NCI-H2029 (cell line): ENCODE measurements at regions not wholly inside any gene's neighbourhood (a gene's known extent, or its start where the extent isn't known, plus 50 kb on each side); places are given as distances from the start of the nearest gene placed in this dataset.
A peak's percentile ranks its signal among the peaks of the same experiment; 100 is the strongest.

Source experiments
- DNase-seq: peaks from one replicate; lab custom pipeline; 2025; lab: John Stamatoyannopoulos, UW

GRCh38 chr1:90494748-90495282 lies 222.3 kb downstream of the BARHL2 start:
- DNase-seq, result no peak

- DNase-seq, result no peak
Measured at GRCh38 chr1:90488451-90488850, 228.7 kb downstream of the BARHL2 start.

DNA sequence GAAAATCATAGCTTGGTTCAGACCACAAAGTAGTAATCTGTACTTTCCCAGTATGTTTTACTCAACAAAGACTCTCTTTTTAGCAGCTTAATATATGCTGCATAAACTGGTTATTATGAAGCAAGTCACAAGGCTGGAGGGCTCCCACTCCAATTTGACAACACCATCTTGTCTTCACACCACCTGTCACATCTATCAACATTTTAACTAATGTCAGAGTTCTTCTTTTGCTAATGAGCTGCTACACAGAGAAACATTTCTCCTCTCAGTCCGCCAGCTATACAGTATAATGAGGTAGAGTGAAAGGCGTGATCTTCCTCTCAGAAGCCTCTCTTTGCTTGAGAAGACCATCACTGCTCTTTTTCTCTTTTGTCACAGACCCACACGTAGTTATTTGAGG lies 230.1 kb downstream of the BARHL2 start:
- no peak for DNase-seq

- DNase-seq, result no peak
Measured at GRCh38 chr1:90486134-90486824, 230.8 kb downstream of the BARHL2 start.

GRCh38 chr1:90480271-90480835 lies 236.7 kb downstream of the BARHL2 start:
- DNase-seq, result no peak

DNA sequence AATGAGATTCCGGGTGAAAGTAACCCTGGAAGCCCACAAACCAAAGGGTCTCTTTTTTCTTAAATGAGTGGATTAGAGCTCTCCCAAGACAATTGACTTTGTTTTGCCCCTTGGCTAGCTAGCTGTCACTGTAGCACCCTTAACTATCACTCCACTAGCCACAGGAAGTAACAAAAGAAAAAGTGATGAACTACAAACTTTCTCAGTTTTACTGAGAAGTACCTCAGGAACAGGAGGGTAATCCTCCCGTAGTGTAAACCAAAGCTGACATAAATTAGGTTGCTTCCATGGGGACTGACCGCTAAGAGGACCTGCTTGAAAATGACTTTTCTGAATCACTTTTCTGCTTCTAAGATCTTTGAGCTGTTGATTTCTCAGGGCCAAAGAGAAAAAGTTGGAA lies 240.1 kb downstream of the BARHL2 start:
- DNase-seq, result no peak

DNA sequence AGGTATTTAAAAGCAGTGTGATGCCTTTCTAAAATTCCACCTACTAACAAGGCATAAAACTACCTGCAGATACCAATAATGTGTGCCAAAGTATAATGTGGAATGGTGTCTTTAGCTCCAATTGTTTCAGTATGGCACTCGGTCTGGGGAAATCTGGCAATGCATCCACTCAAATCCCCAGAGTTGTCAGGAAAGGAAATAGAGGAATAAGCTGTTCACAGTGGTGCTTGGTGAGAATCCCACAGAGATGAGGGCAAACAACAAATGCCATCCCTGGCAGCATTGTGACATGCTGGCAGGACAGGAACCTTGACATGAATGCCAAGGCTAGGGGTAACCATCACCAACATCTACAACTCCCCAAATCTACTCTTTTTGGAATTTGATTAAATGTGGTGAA lies 240.7 kb downstream of the BARHL2 start:
- no peak for DNase-seq

GRCh38 chr1:90475631-90476030 lies 241.5 kb downstream of the BARHL2 start:
- DNase-seq, result no peak

- DNase-seq, result no peak
Measured at GRCh38 chr1:90474731-90475130, 242.4 kb downstream of the BARHL2 start.

GRCh38 chr1:90474158-90474557 lies 242.9 kb downstream of the BARHL2 start:
- no peak for DNase-seq

GRCh38 chr1:90472775-90473174 lies 244.3 kb downstream of the BARHL2 start:
- DNase-seq, result no peak

- no peak for DNase-seq
Measured at GRCh38 chr1:90459570-90459969, 257.5 kb downstream of the BARHL2 start.

- no peak for DNase-seq
Measured at GRCh38 chr1:90457985-90458384, 259.1 kb downstream of the BARHL2 start.

- no peak for DNase-seq
Measured at GRCh38 chr1:90452491-90452890, 264.6 kb downstream of the BARHL2 start.

GRCh38 chr1:90443354-90443753 lies 273.7 kb downstream of the BARHL2 start:
- no peak for DNase-seq

DNA sequence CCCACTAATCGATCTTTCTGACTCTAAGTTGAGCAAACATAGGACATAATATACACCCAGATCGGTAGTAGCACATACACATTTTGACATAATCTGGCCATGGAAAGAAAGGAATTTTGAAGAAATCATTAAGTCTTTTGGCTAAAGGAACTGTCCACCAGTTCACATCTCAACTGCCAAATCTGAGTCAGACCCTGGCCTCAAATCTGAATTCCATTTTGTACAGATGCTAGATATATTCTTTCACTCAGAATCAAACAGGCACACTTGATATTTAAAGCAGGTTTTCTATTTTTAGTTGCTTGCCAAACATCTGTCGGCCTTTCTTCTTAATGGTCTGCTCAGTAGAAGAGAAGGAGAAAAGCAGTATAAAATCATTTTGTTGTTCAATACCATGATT lies 281.8 kb downstream of the BARHL2 start:
- no peak for DNase-seq

DNA sequence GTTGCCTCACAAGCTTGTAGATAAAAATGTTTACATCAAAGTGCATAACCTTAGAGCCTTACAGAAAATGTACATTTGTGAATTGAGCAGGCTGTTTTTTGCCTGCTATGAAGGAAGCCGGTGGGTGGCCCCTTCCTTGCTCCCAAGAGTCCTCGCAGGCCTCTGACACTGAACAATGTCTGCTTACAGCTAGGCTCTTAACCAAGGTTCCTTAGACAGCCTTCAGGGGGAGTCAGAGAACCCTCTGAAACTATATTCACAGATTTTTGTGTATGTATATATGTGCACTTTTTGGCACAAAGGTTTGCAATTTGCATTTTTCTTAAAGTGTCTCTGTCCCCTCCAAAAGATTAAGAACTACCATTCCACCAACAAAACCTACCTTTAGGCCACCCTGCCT lies 282.6 kb downstream of the BARHL2 start:
- DNase-seq, result no peak

- DNase-seq, result no peak
Measured at GRCh38 chr1:90417126-90417525, 300.0 kb downstream of the BARHL2 start.

GRCh38 chr1:90414201-90414600 lies 302.9 kb downstream of the BARHL2 start:
- DNase-seq, result peak; percentile 3

- peak; percentile 79 for DNase-seq
Measured at GRCh38 chr1:90413519-90413918, 303.6 kb downstream of the BARHL2 start.

DNA sequence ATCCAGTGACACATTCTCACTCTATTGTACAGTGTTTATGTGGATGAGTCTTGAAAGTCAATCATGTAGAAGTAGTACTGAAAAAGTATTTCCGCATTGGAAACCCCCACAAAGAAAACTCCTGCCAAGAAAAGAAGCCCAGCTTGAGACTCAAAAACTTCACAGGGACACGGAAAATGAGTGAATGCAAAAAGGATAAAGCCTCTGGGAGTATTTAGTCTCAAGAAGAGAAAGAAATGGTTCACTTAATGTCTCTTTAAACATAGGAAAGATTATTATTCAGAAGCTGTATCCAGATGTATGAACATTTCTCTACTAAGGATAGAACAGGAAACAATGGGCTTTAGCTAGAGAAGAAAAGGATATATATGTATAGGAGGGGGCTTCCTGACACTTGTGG lies 304.5 kb downstream of the BARHL2 start:
- DNase-seq, result no peak

- DNase-seq, result no peak
Measured at GRCh38 chr1:90411185-90411584, 305.9 kb downstream of the BARHL2 start.

DNA sequence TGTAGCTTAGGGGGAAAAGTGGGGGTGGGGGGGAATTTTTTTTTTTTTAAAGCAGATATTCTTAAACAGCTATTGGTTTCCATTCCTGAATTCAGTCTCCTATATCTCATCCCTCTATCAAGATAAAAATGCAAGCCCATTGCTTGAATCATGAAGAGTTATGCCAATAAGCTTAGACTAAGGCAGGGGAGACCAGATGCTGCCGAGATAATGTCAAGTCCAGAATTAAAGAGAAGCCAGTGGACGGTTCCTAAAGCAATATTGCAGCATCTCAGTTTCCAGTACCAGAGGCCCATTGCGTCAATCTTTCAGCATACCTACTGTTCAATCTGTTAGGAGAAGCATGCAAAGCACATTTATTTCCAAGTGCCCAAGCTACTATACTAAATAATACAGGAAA lies 309.4 kb downstream of the BARHL2 start:
- DNase-seq, result no peak

DNA sequence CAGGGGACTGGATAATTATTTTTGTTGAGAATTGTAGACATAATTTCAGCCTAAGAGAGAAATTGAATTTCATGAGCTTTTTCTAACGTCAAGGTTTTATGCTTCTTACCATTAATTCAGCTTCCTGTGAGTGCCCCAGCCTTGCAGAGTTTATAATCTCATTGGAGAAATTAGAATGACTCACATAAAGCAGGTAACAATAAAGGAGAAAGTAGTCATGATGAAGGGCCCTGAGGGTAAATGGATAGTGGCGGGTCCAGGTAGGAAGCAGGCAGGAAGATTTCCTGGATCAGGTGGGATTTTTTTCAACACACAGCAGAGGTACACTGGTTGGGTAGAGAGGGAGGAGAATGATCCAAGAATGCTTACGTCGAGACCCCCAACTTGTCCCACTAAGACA lies 311.4 kb downstream of the BARHL2 start:
- no peak for DNase-seq
